ENCODE measurements at regions not wholly inside any gene's neighbourhood (a gene's known extent, or its start where the extent isn't known, plus 50 kb on each side); places are given as distances from the start of the nearest gene placed in this dataset.
A peak's percentile ranks its signal among the peaks of the same experiment; 100 is the strongest.

- no peak for FAIRE-seq
- TF ChIP-seq, protein P1, sequence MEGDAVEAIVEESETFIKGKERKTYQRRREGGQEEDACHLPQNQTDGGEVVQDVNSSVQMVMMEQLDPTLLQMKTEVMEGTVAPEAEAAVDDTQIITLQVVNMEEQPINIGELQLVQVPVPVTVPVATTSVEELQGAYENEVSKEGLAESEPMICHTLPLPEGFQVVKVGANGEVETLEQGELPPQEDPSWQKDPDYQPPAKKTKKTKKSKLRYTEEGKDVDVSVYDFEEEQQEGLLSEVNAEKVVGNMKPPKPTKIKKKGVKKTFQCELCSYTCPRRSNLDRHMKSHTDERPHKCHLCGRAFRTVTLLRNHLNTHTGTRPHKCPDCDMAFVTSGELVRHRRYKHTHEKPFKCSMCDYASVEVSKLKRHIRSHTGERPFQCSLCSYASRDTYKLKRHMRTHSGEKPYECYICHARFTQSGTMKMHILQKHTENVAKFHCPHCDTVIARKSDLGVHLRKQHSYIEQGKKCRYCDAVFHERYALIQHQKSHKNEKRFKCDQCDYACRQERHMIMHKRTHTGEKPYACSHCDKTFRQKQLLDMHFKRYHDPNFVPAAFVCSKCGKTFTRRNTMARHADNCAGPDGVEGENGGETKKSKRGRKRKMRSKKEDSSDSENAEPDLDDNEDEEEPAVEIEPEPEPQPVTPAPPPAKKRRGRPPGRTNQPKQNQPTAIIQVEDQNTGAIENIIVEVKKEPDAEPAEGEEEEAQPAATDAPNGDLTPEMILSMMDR (IDR thresholded peaks at IDR 0.05; ENCODE audit: insufficient read depth, low read length, severe bottlenecking): no peak
- Histone ChIP-seq H3K4me3 (ENCODE audit: low read depth, low read length) (no peak overlapping the region), H3K36me3 (ENCODE audit: control insufficient read depth, insufficient read depth, low read length) (no peaks in the 10 kb centered on the region), H3K27me3 (ENCODE audit: control insufficient read depth, insufficient read depth, low read length) (no peaks in the 10 kb centered on the region)
- DNase-seq (ENCODE audit: low read depth): no peak
Measured at GRCh38 chr14:81681541-81681940, 147.9 kb upstream of the SEL1L start.

DNA sequence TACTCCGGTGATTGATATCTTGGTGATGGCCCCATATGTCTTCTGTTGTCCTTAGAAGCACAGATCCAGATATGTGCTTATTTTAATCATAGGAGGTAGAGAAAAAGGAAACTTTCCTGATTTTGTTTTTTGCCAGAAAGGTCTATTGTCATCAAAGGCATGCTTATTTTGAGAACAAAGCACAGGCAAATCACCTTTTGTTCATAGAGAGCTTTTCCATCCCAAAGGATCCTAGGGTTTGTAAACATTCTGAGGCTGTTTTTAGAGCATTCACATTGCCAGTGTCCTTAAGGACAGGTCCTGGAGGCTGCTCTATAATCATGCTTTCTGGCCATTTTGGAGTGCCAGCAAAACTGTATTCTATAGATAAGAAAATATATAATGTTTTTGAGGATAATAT is 148.5 kb upstream of the SEL1L start:
- no peak overlapping the region for H3K4me3 ChIP-seq (ENCODE audit: low read depth, low read length)
- FAIRE-seq: no peak
- no peaks in the 10 kb centered on the region for H3K36me3 ChIP-seq (ENCODE audit: control insufficient read depth, insufficient read depth, low read length)
- H3K27me3 ChIP-seq (ENCODE audit: control insufficient read depth, insufficient read depth, low read length): no peaks in the 10 kb centered on the region
- DNase-seq (ENCODE audit: low read depth): no peak
- TF ChIP-seq, protein P1 (IDR thresholded peaks at IDR 0.05; ENCODE audit: insufficient read depth, low read length, severe bottlenecking): no peak

DNA sequence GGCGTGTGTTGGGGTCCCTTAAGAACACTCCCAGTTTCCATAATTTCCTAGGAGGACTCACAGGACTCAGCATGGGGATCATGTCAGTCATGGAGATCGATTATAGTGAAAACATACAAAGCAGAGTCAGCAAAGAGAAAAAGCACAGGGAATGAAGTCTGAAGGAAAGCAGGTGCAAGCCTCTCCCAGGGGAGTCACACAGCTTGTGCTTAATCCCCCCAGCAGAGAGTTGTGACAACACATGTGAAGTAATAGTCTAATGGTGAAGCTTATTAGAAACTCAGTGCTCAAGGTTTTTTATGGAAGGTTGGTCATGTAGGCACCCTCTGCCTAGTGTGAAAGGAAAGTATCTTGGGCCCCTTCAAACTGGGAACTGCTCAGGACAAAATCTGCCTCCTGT is 149.0 kb upstream of the SEL1L start:
- Histone ChIP-seq H3K27me3 (ENCODE audit: control insufficient read depth, insufficient read depth, low read length) (no peaks in the 10 kb centered on the region), H3K4me3 (ENCODE audit: low read depth, low read length) (no peak overlapping the region), H3K36me3 (ENCODE audit: control insufficient read depth, insufficient read depth, low read length) (no peaks in the 10 kb centered on the region)
- FAIRE-seq (no peak), DNase-seq (ENCODE audit: low read depth) (no peak)
- TF ChIP-seq, protein P1 (IDR thresholded peaks at IDR 0.05; ENCODE audit: insufficient read depth, low read length, severe bottlenecking): no peak

DNA sequence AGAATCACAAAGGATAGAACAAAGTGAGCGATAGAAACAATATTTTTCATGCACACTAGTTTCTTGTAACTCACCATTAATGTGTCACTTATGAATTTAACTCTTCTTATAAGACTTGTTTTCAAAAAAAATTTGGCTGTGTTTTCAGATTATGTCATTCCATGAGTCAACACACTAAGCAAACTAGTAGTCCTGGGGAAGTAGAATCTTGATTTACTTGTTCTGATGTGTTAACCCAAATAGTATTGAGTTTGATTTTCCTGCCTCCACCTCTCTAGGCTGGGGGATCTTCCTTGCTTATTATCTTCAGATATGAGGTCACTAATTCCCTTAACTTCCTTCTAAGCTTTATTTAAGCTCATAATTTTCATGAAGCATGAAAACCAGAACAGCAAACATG is 151.0 kb upstream of the SEL1L start:
- Histone ChIP-seq H3K36me3 (ENCODE audit: control insufficient read depth, insufficient read depth, low read length) (no peaks in the 10 kb centered on the region), H3K4me3 (ENCODE audit: low read depth, low read length) (no peak overlapping the region), H3K27me3 (ENCODE audit: control insufficient read depth, insufficient read depth, low read length) (no peaks in the 10 kb centered on the region)
- DNase-seq (ENCODE audit: low read depth): peak; percentile 57
- no peak for FAIRE-seq
- TF ChIP-seq, protein P1 (IDR thresholded peaks at IDR 0.05; ENCODE audit: insufficient read depth, low read length, severe bottlenecking): no peak

- TF ChIP-seq, protein P1 (IDR thresholded peaks at IDR 0.05; ENCODE audit: insufficient read depth, low read length, severe bottlenecking): no peak
- no peaks in the 10 kb centered on the region for H3K27me3 ChIP-seq (ENCODE audit: control insufficient read depth, insufficient read depth, low read length)
- H3K4me3 ChIP-seq (ENCODE audit: low read depth, low read length): no peak overlapping the region
- no peak for DNase-seq (ENCODE audit: low read depth)
- H3K36me3 ChIP-seq (ENCODE audit: control insufficient read depth, insufficient read depth, low read length): no peaks in the 10 kb centered on the region
- FAIRE-seq: no peak
Measured at GRCh38 chr14:81686512-81686911, 152.9 kb upstream of the SEL1L start.

DNA sequence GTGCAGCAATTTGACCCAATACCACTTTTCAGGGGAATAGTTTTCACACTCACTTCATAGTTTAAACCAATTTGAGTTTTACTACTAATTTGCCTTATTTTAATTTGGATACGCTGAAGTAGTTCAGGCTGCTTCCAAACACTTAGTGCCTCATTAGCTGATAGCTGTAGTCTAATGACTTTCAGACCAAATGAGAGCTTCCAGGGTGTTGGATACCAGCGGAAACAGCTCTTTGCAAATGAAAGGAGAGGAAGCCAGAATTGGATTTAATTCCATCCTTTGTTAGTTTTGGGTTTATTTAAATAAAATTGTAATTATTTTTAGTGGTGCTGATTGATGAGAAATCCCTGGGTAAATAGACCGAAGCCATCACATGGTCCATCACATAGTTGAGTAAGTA is 158.3 kb upstream of the SEL1L start:
- Histone ChIP-seq H3K36me3 (ENCODE audit: control insufficient read depth, insufficient read depth, low read length) (no peaks in the 10 kb centered on the region), H3K4me3 (ENCODE audit: low read depth, low read length) (no peak overlapping the region), H3K27me3 (ENCODE audit: control insufficient read depth, insufficient read depth, low read length) (no peaks in the 10 kb centered on the region)
- DNase-seq (ENCODE audit: low read depth): no peak
- TF ChIP-seq, protein P1 (IDR thresholded peaks at IDR 0.05; ENCODE audit: insufficient read depth, low read length, severe bottlenecking): no peak
- FAIRE-seq: no peak
